ENCODE measurements at regions not wholly inside any gene's neighbourhood (a gene's known extent, or its start where the extent isn't known, plus 50 kb on each side); places are given as distances from the start of the nearest gene placed in this dataset.

- ATAC-seq (no peak), DNase-seq (no peak)
- Histone ChIP-seq H3K4me1 (no peaks in the 10 kb centered on the region), H3K27ac (no peak overlapping the region), H3K36me3 (no peaks in the 10 kb centered on the region), H3K4me3 (no peak overlapping the region), H3K9me3 (no peaks in the 10 kb centered on the region), H3K27me3 (no peaks in the 10 kb centered on the region)
- TF ChIP-seq, protein P1, sequence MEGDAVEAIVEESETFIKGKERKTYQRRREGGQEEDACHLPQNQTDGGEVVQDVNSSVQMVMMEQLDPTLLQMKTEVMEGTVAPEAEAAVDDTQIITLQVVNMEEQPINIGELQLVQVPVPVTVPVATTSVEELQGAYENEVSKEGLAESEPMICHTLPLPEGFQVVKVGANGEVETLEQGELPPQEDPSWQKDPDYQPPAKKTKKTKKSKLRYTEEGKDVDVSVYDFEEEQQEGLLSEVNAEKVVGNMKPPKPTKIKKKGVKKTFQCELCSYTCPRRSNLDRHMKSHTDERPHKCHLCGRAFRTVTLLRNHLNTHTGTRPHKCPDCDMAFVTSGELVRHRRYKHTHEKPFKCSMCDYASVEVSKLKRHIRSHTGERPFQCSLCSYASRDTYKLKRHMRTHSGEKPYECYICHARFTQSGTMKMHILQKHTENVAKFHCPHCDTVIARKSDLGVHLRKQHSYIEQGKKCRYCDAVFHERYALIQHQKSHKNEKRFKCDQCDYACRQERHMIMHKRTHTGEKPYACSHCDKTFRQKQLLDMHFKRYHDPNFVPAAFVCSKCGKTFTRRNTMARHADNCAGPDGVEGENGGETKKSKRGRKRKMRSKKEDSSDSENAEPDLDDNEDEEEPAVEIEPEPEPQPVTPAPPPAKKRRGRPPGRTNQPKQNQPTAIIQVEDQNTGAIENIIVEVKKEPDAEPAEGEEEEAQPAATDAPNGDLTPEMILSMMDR (IDR thresholded peaks at IDR 0.05) = no peak
- intact Hi-C loops (cut with DNase I) = no loop called here
Observed at GRCh38 chr10:28199941-28200340, 102.9 kb downstream of the MPP7 start.

DNA sequence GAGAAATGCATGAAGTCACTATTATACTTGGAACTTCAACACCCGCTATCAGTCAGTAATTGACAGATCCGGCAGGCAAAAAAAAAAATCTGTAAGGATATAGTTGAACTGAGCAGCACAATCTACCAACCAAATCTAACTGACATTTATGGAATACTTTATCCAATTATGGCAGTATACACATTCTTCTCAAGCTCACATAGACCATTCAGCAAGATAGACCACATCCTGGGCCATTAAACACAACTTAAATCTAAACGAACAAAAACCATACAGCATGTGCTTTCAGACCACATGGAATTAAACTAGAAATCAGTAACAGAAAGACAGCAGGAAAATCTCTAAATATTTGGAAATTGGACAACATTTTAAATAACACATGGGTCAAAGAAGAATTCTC, 112.7 kb downstream of the MPP7 start:
- H3K36me3 ChIP-seq = no peaks in the 10 kb centered on the region
- no peaks in the 10 kb centered on the region for H3K27me3 ChIP-seq
- H3K9me3 ChIP-seq = no peaks in the 10 kb centered on the region
- DNase-seq = no peak
- H3K4me3 ChIP-seq = no peak overlapping the region
- H3K27ac ChIP-seq = no peak overlapping the region
- no peak for ATAC-seq
- TF ChIP-seq, protein P1 (IDR thresholded peaks at IDR 0.05) = no peak
- H3K4me1 ChIP-seq = no peaks in the 10 kb centered on the region
- intact Hi-C loops (cut with DNase I) = no loop called here

- Histone ChIP-seq H3K4me1 (no peaks in the 10 kb centered on the region), H3K4me3 (no peak overlapping the region), H3K27me3 (no peaks in the 10 kb centered on the region), H3K9me3 (no peaks in the 10 kb centered on the region), H3K27ac (peak overlapping the region in 1 of 2 donors; percentile 65), H3K36me3 (no peaks in the 10 kb centered on the region)
- TF ChIP-seq, protein P1 (IDR thresholded peaks at IDR 0.05) = no peak
- DNase-seq = peak in 1 of 4 donors; percentile 28
- peak; percentile 88 for ATAC-seq
- intact Hi-C loops (cut with DNase I) = no loop called here
Observed at GRCh38 chr10:28188526-28188925, 114.3 kb downstream of the MPP7 start.

- no peak for ATAC-seq
- H3K36me3 ChIP-seq = no peaks in the 10 kb centered on the region
- H3K9me3 ChIP-seq = no peaks in the 10 kb centered on the region
- TF ChIP-seq, protein P1 (IDR thresholded peaks at IDR 0.05) = no peak
- intact Hi-C loops (cut with DNase I) = no loop called here
- no peak overlapping the region for H3K4me3 ChIP-seq
- no peaks in the 10 kb centered on the region for H3K4me1 ChIP-seq
- no peak overlapping the region for H3K27ac ChIP-seq
- no peak for DNase-seq
- no peaks in the 10 kb centered on the region for H3K27me3 ChIP-seq
Observed at GRCh38 chr10:28186887-28187578, 115.8 kb downstream of the MPP7 start.

DNA sequence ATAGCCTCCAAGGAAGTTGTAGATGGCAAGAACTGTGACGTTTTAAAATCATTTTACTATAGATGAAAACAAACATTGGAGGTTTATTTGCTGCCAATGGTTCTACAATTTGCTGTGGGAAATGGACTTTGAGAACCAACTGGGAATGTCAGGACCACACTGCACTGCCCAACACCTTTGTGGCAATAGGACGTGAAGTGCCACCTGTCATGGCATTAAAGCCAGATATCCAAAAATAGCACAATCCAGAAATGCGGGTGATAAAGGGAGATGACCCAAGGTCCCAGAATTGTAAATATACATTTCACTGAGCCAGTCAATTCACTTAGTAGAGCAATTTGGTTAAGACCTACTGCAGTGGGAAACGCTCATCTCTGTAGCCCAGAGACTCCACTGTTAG, 116.4 kb downstream of the MPP7 start:
- no peaks in the 10 kb centered on the region for H3K36me3 ChIP-seq
- no peaks in the 10 kb centered on the region for H3K27me3 ChIP-seq
- DNase-seq (no peak), ATAC-seq (no peak)
- TF ChIP-seq, protein P1 (IDR thresholded peaks at IDR 0.05) = no peak
- H3K4me1 ChIP-seq = no peaks in the 10 kb centered on the region
- H3K9me3 ChIP-seq = no peaks in the 10 kb centered on the region
- H3K4me3 ChIP-seq = no peak overlapping the region
- H3K27ac ChIP-seq = no peak overlapping the region
- intact Hi-C loops (cut with DNase I) = no loop called here

Data from left lung (tissue), 4 donors.